GM19455 (cell line): ENCODE measurements at regions not wholly inside any gene's neighbourhood (a gene's known extent, or its start where the extent isn't known, plus 50 kb on each side); places are given as distances from the start of the nearest gene placed in this dataset.
"Not testable (repeated sequence)": the region's sequence is repeated elsewhere in the genome, so short reads cannot be mapped to it uniquely, and the experiment has no call there.

Source experiments
- ATAC-seq: cut with Tn5 transposase; IDR thresholded peaks from one replicate; pipeline ENCODE4 v1.9.1; 2021; ENCODE audit not compliant: unreplicated experiment

- ATAC-seq: no peak
These were observed 1079.1 kb downstream of the BCL11B start for GRCh38 chr14:98192946-98193345.

- no peak for ATAC-seq
These were observed 1077.2 kb downstream of the BCL11B start for GRCh38 chr14:98194821-98195220.

GRCh38 chr14:98195256-98195655, 1076.7 kb downstream of the BCL11B start:
- ATAC-seq: no peak

GRCh38 chr14:98197933-98198332, 1074.1 kb downstream of the BCL11B start:
- no peak for ATAC-seq

- no peak for ATAC-seq
These were observed 1073.6 kb downstream of the BCL11B start for GRCh38 chr14:98198385-98198784.

GRCh38 chr14:98200601-98201000, 1071.4 kb downstream of the BCL11B start:
- ATAC-seq: no peak

- ATAC-seq: no peak
These were observed 1068.6 kb downstream of the BCL11B start for GRCh38 chr14:98203421-98203820.

- no peak for ATAC-seq
These were observed 1067.9 kb downstream of the BCL11B start for GRCh38 chr14:98204139-98204538.

GRCh38 chr14:98207415-98207814, 1064.6 kb downstream of the BCL11B start:
- ATAC-seq: no peak

- no peak for ATAC-seq
These were observed 1063.8 kb downstream of the BCL11B start for GRCh38 chr14:98208211-98208611.

GRCh38 chr14:98208943-98209342, 1063.1 kb downstream of the BCL11B start:
- no peak for ATAC-seq

GRCh38 chr14:98210045-98210672, 1061.8 kb downstream of the BCL11B start:
- no peak for ATAC-seq

- ATAC-seq: no peak
These were observed 1054.5 kb downstream of the BCL11B start for GRCh38 chr14:98217530-98217929.

- ATAC-seq: no peak
These were observed 1053.8 kb downstream of the BCL11B start for GRCh38 chr14:98218218-98218617.

- no peak for ATAC-seq
These were observed 1052.4 kb downstream of the BCL11B start for GRCh38 chr14:98219638-98220037.

- ATAC-seq: no peak
These were observed 1048.9 kb downstream of the BCL11B start for GRCh38 chr14:98223106-98223505.

GRCh38 chr14:98223710-98224109, 1048.3 kb downstream of the BCL11B start:
- ATAC-seq: not testable (repeated sequence)

GRCh38 chr14:98226411-98226810, 1045.6 kb downstream of the BCL11B start:
- ATAC-seq: no peak

- no peak for ATAC-seq
These were observed 1044.8 kb downstream of the BCL11B start for GRCh38 chr14:98227000-98227726.

GRCh38 chr14:98227727-98228111, 1044.3 kb downstream of the BCL11B start:
- ATAC-seq: no peak

- ATAC-seq: no peak
These were observed 1042.2 kb downstream of the BCL11B start for GRCh38 chr14:98229656-98230366.

- ATAC-seq: no peak
These were observed 1041.6 kb downstream of the BCL11B start for GRCh38 chr14:98230411-98230810.
